K562 (cell line): ENCODE measurements at regions not wholly inside any gene's neighbourhood (a gene's known extent, or its start where the extent isn't known, plus 50 kb on each side); places are given as distances from the start of the nearest gene placed in this dataset.

Experiments
- ATAC-seq: fragments of 200-7000 bp; cut with Tn5 transposase; 3 replicates; pipeline ENCODE4 v1.9.1; 2020; ENCODE audit warnings: moderate library complexity
- BruUV-seq: library from RNA; stranded (reverse); fragments of 400-500 nt; replicated peaks from 2 replicates; lab custom pipeline; 2021; lab: Mats Ljungman, UMichigan
- CTCF ChIA-PET: fragments of 300-600 bp; formaldehyde crosslinking; extraction: SDS; loops from one replicate; lab custom pipeline; 2021; ENCODE audit warnings: low intra/inter-chr PET ratio; lab: Yijun Ruan, JAX
- POLR2A ChIA-PET: fragments of 300-600, 350-650 bp; sonication (Branson Sonifier 250); formaldehyde crosslinking; extraction: SDS; loops from one replicate; lab custom pipeline; 2021; ENCODE audit warnings: antibody characterized with exemption, inconsistent platforms; lab: Yijun Ruan, JAX
- DNase-seq, 4 experiments: peaks; one replicate each; pipeline versions ENCODE4 v3.0.0 to v3.0.0-alpha.2; 2011 to 2018; ENCODE audit warnings: low spot score in 3 of 4, mixed read lengths in 3 of 4; ENCODE audit errors: extremely low read depth in 1 of 4
- FAIRE-seq: peaks from 2 replicates; lab custom pipeline; 2011; peaks lifted over from hg19 to GRCh38; lab: Jason Lieb, UNC
- H2AFZ ChIP-seq: 2 replicates; pipeline ENCODE4 v1.6.0; 2011; ENCODE audit warnings: low read depth, low read length, control low read depth, inconsistent platforms
- H3K27ac ChIP-seq: fragments of 200-600 bp; 3 replicates; pipeline ENCODE4 v1.8.0; 2011; ENCODE audit warnings: low read depth, mild to moderate bottlenecking, control low read depth, inconsistent platforms, low read length, moderate library complexity, mixed read lengths; ENCODE audit errors: extremely low read depth
- H3K27me3 ChIP-seq, 2 experiments: fragments of 300-600 bp in 1 of 2; 2 replicates in 1 of 2; 3 replicates in 1 of 2; pipeline versions ENCODE4 v1.6.0 to v1.8.0; 2011; ENCODE audit warnings: inconsistent platforms in 2 of 2, low read length in 2 of 2, mild to moderate bottlenecking in 1 of 2, mixed read lengths in 1 of 2, moderate library complexity in 1 of 2; ENCODE audit not compliant: control insufficient read depth in 2 of 2, insufficient read depth in 2 of 2
- H3K36me3 ChIP-seq: fragments of 300-600 bp; 3 replicates; pipeline ENCODE4 v1.8.0; 2011; ENCODE audit warnings: mild to moderate bottlenecking, low read length, inconsistent platforms; ENCODE audit not compliant: control insufficient read depth, insufficient read depth
- H3K4me1 ChIP-seq, 2 experiments: fragments of 200-600 bp in 1 of 2; replicated peaks in 1 of 2; 2 replicates in 1 of 2; 3 replicates in 1 of 2; pipeline versions ENCODE4 v1.5.1 to v1.8.0; 2011; ENCODE audit warnings: inconsistent platforms in 2 of 2, low read length in 2 of 2, mild to moderate bottlenecking in 1 of 2, mixed read lengths in 1 of 2, moderate library complexity in 1 of 2; ENCODE audit not compliant: control insufficient read depth in 2 of 2, insufficient read depth in 2 of 2
- H3K4me2 ChIP-seq: 2 replicates; pipeline ENCODE4 v1.6.1; 2011; ENCODE audit warnings: low read length, control low read depth, inconsistent platforms, mixed read lengths; ENCODE audit not compliant: insufficient read depth
- H3K4me3 ChIP-seq: fragments of 200-600 bp; sonication (generic), shearing (Covaris generic); 2 replicates; pipeline ENCODE4 v1.5.1; 2016; ENCODE audit warnings: control low read depth, inconsistent platforms
- H3K79me2 ChIP-seq: fragments of 200-600 bp; 3 replicates; pipeline ENCODE4 v1.8.0; 2011; ENCODE audit warnings: low read length, inconsistent platforms; ENCODE audit not compliant: control insufficient read depth, insufficient read depth
- H3K9ac ChIP-seq, 2 experiments: 2 replicates each; pipeline versions ENCODE4 v1.6.0 to v1.6.1; 2011; ENCODE audit warnings: low read depth in 2 of 2, low read length in 2 of 2, control low read depth in 1 of 2, inconsistent platforms in 1 of 2, mild to moderate bottlenecking in 1 of 2, mixed read lengths in 1 of 2; ENCODE audit not compliant: insufficient read depth in 1 of 2
- H3K9me1 ChIP-seq: one replicate; pipeline ENCODE4 v1.6.0; 2011; ENCODE audit warnings: inconsistent platforms, mild to moderate bottlenecking, low read length, moderate library complexity; ENCODE audit not compliant: control insufficient read depth, insufficient read depth
- H3K9me3 ChIP-seq: replicated peaks from 2 replicates; pipeline ENCODE4 v1.5.1; 2011; ENCODE audit warnings: low read depth, low read length, inconsistent platforms; ENCODE audit not compliant: control insufficient read depth, insufficient read depth
- H4K20me1 ChIP-seq: replicated peaks from 2 replicates; pipeline ENCODE4 v1.6.1; 2011; ENCODE audit warnings: low read length, inconsistent platforms, mixed read lengths; ENCODE audit not compliant: control insufficient read depth, insufficient read depth
- HDAC2 ChIP-seq: fragments of 450-650 bp; IDR thresholded peaks from 2 replicates; pipeline ENCODE4 v1.6.1; 2016; ENCODE audit warnings: mild to moderate bottlenecking
- HSF4 ChIP-seq: fragments of 250-450 bp; sonication (Bioruptor Pico); IDR thresholded peaks from 2 replicates; pipeline ENCODE4 v2.1.2; 2022; ENCODE audit warnings: mild to moderate bottlenecking, moderate library complexity, borderline replicate concordance
- MAFG ChIP-seq: fragments of 450-650 bp; conservative IDR thresholded peaks from 2 replicates; pipeline ENCODE4 v1.6.1; 2016; ENCODE audit warnings: missing genetic modification characterization, missing compliant biosample characterization
- MAZ ChIP-seq, 2 experiments: fragments of 450-650 bp in 1 of 2; sonication (generic) in 1 of 2; formaldehyde crosslinking; IDR thresholded peaks in 1 of 2; conservative IDR thresholded peaks in 1 of 2; 2 replicates each; pipeline versions ENCODE4 v1.4.0 to v1.5.0; 2020; ENCODE audit warnings: mild to moderate bottlenecking in 1 of 2, missing genetic modification reagents in 1 of 2
- NFYB ChIP-seq: IDR thresholded peaks from 2 replicates; pipeline ENCODE4 v1.6.1; 2011; ENCODE audit warnings: mild to moderate bottlenecking, moderate library complexity; ENCODE audit not compliant: insufficient read length; ENCODE audit errors: extremely low read depth
- RAD51 ChIP-seq: fragments of 450-650 bp; IDR thresholded peaks from 2 replicates; pipeline ENCODE4 v1.7.1; 2016; ENCODE audit warnings: low read depth, mild to moderate bottlenecking, borderline replicate concordance
- RFX7 ChIP-seq: fragments of 250-450 bp; sonication (Bioruptor Pico); IDR thresholded peaks from 2 replicates; pipeline ENCODE4 v1.5.1; 2021; ENCODE audit warnings: mild to moderate bottlenecking
- SP2 ChIP-seq: IDR thresholded peaks from 2 replicates; pipeline ENCODE4 v1.6.1; 2011; ENCODE audit warnings: mild to moderate bottlenecking, low read depth, low read length, moderate library complexity; ENCODE audit not compliant: poor library complexity, severe bottlenecking; ENCODE audit errors: extremely low read depth
- TSC22D4 ChIP-seq: fragments of 450-650 bp; IDR thresholded peaks from 2 replicates; pipeline ENCODE4 v1.6.1; 2016; ENCODE audit warnings: missing genetic modification characterization, missing biosample characterization, control low read depth
- ZNF311 ChIP-seq: fragments of 250-450 bp; sonication (Bioruptor Pico); IDR thresholded peaks from 2 replicates; pipeline ENCODE4 v1.4.0; 2020; ENCODE audit warnings: mild to moderate bottlenecking, moderate library complexity
- WGBS: fragments of 100-300 bp; shearing (Covaris generic); methylation state at CpG from one replicate; pipeline ENCODE4 v1.1.6; 2016; ENCODE audit warnings: low coverage, mixed read lengths; ENCODE audit not compliant: insufficient coverage; ENCODE audit errors: missing lambda C conversion rate; 5-methylcytosine and 5-hydroxymethylcytosine counted together
- in situ Hi-C: fragments of 300-500 bp; cut with MboI; formaldehyde crosslinking; loops from 4 replicates; pipeline ENCODE4 v1.15.0; 2018; ENCODE audit warnings: inconsistent platforms, mixed read lengths
- intact Hi-C: fragments of 100-400 bp; cut with micrococcal nuclease; formaldehyde crosslinking; loops from 2 replicates; pipeline ENCODE4 v1.14.2; 2022
- TF ChIP-seq, protein P1 (sequence below): fragments of 450-650 bp; formaldehyde crosslinking; conservative IDR thresholded peaks from 2 replicates; pipeline ENCODE4 v1.4.0; 2022; ENCODE audit warnings: mild to moderate bottlenecking, missing genetic modification characterization
- TF ChIP-seq, protein P2 (sequence below), 2 experiments: fragments of 450-650 bp; IDR thresholded peaks; 2 replicates each; pipeline ENCODE4 v1.6.1; 2016; ENCODE audit warnings: mild to moderate bottlenecking in 2 of 2, borderline replicate concordance in 1 of 2, low read depth in 1 of 2, moderate library complexity in 1 of 2

DNA sequence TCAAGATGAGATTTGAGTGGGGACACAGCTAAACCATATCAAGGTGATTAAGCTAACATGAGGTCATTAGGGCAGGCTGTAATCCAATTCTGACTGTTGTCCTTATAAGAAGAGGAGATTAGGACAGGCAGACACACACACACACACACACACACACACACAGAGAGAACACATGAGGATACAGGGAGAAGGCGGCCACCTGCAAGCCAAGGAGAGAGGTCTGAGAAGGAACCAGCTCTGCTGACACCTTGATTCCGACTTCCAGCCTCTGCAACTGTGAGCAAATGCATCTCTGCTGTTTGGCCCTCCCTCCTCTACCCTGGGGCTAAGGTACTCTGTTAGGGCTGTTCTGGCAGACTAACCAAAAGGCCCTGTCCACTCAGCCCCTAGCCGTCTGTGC, 112.5 kb upstream of the GSC start:
- no peaks in the 10 kb centered on the region for H3K79me2 ChIP-seq
- no peak overlapping the region for H2AFZ ChIP-seq
- TF ChIP-seq RAD51 (no peak), MAFG (tag) (no peak), HDAC2 (no peak), MAZ (CRISPR knock-in tag; conservative IDR thresholded peaks at IDR 0.05 in 1 of 2, IDR thresholded peaks at IDR 0.05 in 1 of 2) (no peak), ZNF311 (no peak), SP2 (no peak), HSF4 (no peak), NFYB (no peak), RFX7 (no peak), TSC22D4 (tag) (no peak)
- TF ChIP-seq, protein P1, sequence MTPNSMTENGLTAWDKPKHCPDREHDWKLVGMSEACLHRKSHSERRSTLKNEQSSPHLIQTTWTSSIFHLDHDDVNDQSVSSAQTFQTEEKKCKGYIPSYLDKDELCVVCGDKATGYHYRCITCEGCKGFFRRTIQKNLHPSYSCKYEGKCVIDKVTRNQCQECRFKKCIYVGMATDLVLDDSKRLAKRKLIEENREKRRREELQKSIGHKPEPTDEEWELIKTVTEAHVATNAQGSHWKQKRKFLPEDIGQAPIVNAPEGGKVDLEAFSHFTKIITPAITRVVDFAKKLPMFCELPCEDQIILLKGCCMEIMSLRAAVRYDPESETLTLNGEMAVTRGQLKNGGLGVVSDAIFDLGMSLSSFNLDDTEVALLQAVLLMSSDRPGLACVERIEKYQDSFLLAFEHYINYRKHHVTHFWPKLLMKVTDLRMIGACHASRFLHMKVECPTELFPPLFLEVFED, result no peak
- TF ChIP-seq, protein P2, sequence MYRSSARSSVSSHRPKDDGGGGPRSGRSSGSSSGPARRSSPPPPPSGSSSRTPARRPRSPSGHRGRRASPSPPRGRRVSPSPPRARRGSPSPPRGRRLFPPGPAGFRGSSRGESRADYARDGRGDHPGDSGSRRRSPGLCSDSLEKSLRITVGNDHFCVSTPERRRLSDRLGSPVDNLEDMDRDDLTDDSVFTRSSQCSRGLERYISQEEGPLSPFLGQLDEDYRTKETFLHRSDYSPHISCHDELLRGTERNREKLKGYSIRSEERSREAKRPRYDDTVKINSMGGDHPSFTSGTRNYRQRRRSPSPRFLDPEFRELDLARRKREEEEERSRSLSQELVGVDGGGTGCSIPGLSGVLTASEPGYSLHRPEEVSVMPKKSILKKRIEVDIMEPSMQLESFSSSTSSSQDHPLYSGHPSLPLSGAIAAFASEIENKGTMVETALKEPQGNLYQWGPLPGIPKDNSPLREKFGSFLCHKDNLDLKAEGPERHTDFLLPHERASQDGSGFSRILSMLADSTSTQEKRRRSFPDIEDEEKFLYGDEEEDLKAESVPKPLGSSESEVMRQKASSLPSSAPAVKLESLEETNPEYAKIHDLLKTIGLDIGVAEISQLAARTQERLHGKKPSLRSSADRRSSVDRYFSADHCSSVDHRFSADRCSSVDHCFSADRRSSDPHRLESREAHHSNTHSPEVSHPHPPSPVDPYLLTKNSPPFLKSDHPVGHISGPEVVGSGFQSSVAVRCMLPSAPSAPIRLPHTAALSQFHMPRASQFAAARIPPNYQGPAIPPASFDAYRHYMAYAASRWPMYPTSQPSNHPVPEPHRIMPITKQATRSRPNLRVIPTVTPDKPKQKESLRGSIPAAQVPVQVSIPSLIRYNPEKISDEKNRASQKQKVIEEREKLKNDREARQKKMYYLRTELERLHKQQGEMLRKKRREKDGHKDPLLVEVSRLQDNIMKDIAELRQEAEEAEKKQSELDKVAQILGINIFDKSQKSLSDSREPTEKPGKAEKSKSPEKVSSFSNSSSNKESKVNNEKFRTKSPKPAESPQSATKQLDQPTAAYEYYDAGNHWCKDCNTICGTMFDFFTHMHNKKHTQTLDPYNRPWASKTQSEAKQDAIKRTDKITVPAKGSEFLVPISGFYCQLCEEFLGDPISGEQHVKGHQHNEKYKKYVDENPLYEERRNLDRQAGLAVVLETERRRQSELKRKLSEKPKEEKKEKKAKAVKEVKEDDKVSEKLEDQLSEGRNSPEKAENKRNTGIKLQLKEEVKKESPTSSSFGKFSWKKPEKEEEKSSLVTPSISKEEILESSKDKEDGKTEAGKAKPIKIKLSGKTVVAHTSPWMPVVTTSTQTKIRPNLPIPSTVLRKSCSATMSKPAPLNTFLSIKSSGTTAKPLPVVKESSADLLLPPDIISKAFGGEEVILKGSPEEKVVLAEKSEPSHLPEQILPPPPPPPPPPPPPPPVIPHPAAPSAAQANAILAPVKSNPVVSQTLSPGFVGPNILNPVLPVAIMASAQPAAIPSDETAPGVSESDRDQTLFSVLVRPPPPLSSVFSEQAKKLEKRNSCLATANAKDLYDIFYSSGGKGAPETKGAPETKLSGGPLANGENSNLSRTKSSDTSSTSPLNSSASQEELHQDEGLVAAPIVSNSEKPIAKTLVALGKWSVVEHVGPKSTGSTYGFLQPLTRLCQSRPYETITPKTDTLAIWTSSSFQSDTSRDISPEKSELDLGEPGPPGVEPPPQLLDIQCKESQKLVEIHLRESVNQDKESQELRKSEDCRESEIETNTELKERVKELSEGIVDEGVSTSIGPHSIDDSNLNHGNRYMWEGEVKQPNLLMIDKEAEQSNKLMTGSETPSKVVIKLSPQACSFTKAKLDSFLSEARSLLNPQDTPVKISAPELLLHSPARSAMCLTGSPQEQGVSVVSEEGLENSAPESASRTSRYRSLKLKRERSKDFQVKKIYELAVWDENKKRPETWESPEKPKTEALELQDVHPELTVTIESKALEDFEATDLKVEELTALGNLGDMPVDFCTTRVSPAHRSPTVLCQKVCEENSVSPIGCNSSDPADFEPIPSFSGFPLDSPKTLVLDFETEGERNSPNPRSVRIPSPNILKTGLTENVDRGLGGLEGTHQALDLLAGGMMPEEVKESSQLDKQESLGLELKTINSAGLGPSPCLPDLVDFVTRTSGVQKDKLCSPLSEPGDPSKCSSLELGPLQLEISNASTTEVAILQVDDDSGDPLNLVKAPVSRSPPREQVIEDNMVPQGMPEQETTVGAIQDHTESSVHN (IDR thresholded peaks at IDR 0.05; ENCODE audit: borderline replicate concordance in 1 of 2, low read depth in 1 of 2), result no peak
- in situ Hi-C loops, result no loop called here
- no peak overlapping the region for H3K9ac ChIP-seq
- H4K20me1 ChIP-seq, result no peaks in the 10 kb centered on the region
- no peak overlapping the region for H3K4me2 ChIP-seq
- no peaks in the 10 kb centered on the region for H3K36me3 ChIP-seq
- H3K27me3 ChIP-seq, result no peaks in the 10 kb centered on the region; a peak in 1 of 5 replicates
- no peaks in the 10 kb centered on the region for H3K4me1 ChIP-seq
- POLR2A ChIA-PET, result no interaction called here
- no peak overlapping the region for H3K4me3 ChIP-seq
- no peak for FAIRE-seq
- no peak for DNase-seq
- no peak for ATAC-seq
- 0% methylated on average over 2 of the region's 3 CpGs for WGBS
- intact Hi-C loops, result no loop called here
- no peaks in the 10 kb centered on the region for H3K9me1 ChIP-seq
- no peak overlapping the region for H3K27ac ChIP-seq
- no peaks in the 10 kb centered on the region for H3K9me3 ChIP-seq
- CTCF ChIA-PET, result no interaction called here
- BruUV-seq, result no TSS peak
